ENCODE measurements at regions not wholly inside any gene's neighbourhood (a gene's known extent, or its start where the extent isn't known, plus 50 kb on each side); places are given as distances from the start of the nearest gene placed in this dataset.

GRCh38 chr10:128624656-128625530 is 498.7 kb upstream of the MKI67 start:
- H3K4me3 ChIP-seq (ENCODE audit: low read depth, low read length) = no peak overlapping the region
- no peak for TF ChIP-seq CTCF (IDR thresholded peaks at IDR 0.05; ENCODE audit: borderline replicate concordance, insufficient read depth, low read depth, low read length)

GRCh38 chr10:128625926-128626325 is 499.7 kb upstream of the MKI67 start:
- H3K4me3 ChIP-seq (ENCODE audit: low read depth, low read length) = no peak overlapping the region
- no peak for TF ChIP-seq CTCF (IDR thresholded peaks at IDR 0.05; ENCODE audit: borderline replicate concordance, insufficient read depth, low read depth, low read length)

- no peak overlapping the region for H3K4me3 ChIP-seq (ENCODE audit: low read depth, low read length)
- no peak for TF ChIP-seq CTCF (IDR thresholded peaks at IDR 0.05; ENCODE audit: borderline replicate concordance, insufficient read depth, low read depth, low read length)
Measured at GRCh38 chr10:128626397-128627000, 500.3 kb upstream of the MKI67 start.

- no peak for TF ChIP-seq CTCF (IDR thresholded peaks at IDR 0.05; ENCODE audit: borderline replicate concordance, insufficient read depth, low read depth, low read length)
- no peak overlapping the region for H3K4me3 ChIP-seq (ENCODE audit: low read depth, low read length)
Measured at GRCh38 chr10:128627811-128628210, 501.6 kb upstream of the MKI67 start.

GRCh38 chr10:128628252-128628651 is 502.0 kb upstream of the MKI67 start:
- no peak overlapping the region for H3K4me3 ChIP-seq (ENCODE audit: low read depth, low read length)
- no peak for TF ChIP-seq CTCF (IDR thresholded peaks at IDR 0.05; ENCODE audit: borderline replicate concordance, insufficient read depth, low read depth, low read length)

- H3K4me3 ChIP-seq (ENCODE audit: low read depth, low read length) = no peak overlapping the region
- no peak for TF ChIP-seq CTCF (IDR thresholded peaks at IDR 0.05; ENCODE audit: borderline replicate concordance, insufficient read depth, low read depth, low read length)
Measured at GRCh38 chr10:128629111-128630096, 503.2 kb upstream of the MKI67 start.
